GM18870 (cell line): ENCODE measurements at regions not wholly inside any gene's neighbourhood (a gene's known extent, or its start where the extent isn't known, plus 50 kb on each side); places are given as distances from the start of the nearest gene placed in this dataset.
"Not testable (repeated sequence)": the region's sequence is repeated elsewhere in the genome, so short reads cannot be mapped to it uniquely, and the experiment has no call there.

Source experiments
- ATAC-seq: cut with Tn5 transposase; IDR thresholded peaks from one replicate; pipeline ENCODE4 v1.9.1; 2021; ENCODE audit warnings: moderate library complexity; ENCODE audit not compliant: unreplicated experiment

- no peak for ATAC-seq
Measured at GRCh38 chrX:55813150-55813549, 95.6 kb downstream of the RRAGB start.

- ATAC-seq: no peak
Measured at GRCh38 chrX:55815546-55815945, 98.0 kb downstream of the RRAGB start.

- no peak for ATAC-seq
Measured at GRCh38 chrX:55816023-55816422, 98.5 kb downstream of the RRAGB start.

GRCh38 chrX:55818673-55819375 is 101.3 kb downstream of the RRAGB start:
- ATAC-seq: no peak

GRCh38 chrX:55839485-55839884 is 121.9 kb downstream of the RRAGB start:
- no peak for ATAC-seq

GRCh38 chrX:55841962-55842752 is 124.6 kb downstream of the RRAGB start:
- no peak for ATAC-seq

- not testable (repeated sequence) for ATAC-seq
Measured at GRCh38 chrX:55866779-55867178, 149.2 kb downstream of the RRAGB start.

GRCh38 chrX:55867181-55867651 is 149.7 kb downstream of the RRAGB start:
- ATAC-seq: peak; percentile 74

- ATAC-seq: peak; percentile 71
Measured at GRCh38 chrX:55867708-55868107, 150.2 kb downstream of the RRAGB start.

- ATAC-seq: peak; percentile 47
Measured at GRCh38 chrX:55874807-55875206, 157.3 kb downstream of the RRAGB start.

- ATAC-seq: not testable (repeated sequence)
Measured at GRCh38 chrX:55883541-55883940, 166.0 kb downstream of the RRAGB start.

GRCh38 chrX:55907968-55908607 is 190.5 kb downstream of the RRAGB start:
- ATAC-seq: peak; percentile 66

- ATAC-seq: no peak
Measured at GRCh38 chrX:55908661-55909212, 191.2 kb downstream of the RRAGB start.

- peak; percentile 85 for ATAC-seq
Measured at GRCh38 chrX:55919367-55920221, 202.0 kb downstream of the RRAGB start.

- ATAC-seq: no peak
Measured at GRCh38 chrX:55924574-55924973, 207.0 kb downstream of the RRAGB start.

GRCh38 chrX:55928529-55928928 is 211.0 kb downstream of the RRAGB start:
- not testable (repeated sequence) for ATAC-seq
